Subcutaneous abdominal adipose tissue (tissue), 5 donors: ENCODE measurements at regions not wholly inside any gene's neighbourhood (a gene's known extent, or its start where the extent isn't known, plus 50 kb on each side); places are given as distances from the start of the nearest gene placed in this dataset.

Experiments
- H3K27ac ChIP-seq: one replicate; pipeline ENCODE4 v1.7.0; 2013; ENCODE audit warnings: low read depth, mild to moderate bottlenecking, inconsistent platforms, low read length, moderate library complexity
- H3K27me3 ChIP-seq, 5 donors: one replicate each; pipeline ENCODE4 v1.7.0; 2013; ENCODE audit warnings: low read length in 5 of 5, inconsistent platforms in 1 of 5; ENCODE audit not compliant: control insufficient read depth in 5 of 5, insufficient read depth in 4 of 5
- H3K36me3 ChIP-seq, 5 donors: one replicate each; pipeline ENCODE4 v1.7.0; 2013; ENCODE audit warnings: low read length in 5 of 5; ENCODE audit not compliant: control insufficient read depth in 5 of 5, insufficient read depth in 5 of 5
- H3K4me1 ChIP-seq, 5 donors: one replicate each; pipeline ENCODE4 v1.7.0; 2013; ENCODE audit warnings: low read length in 5 of 5, mild to moderate bottlenecking in 3 of 5, moderate library complexity in 1 of 5; ENCODE audit not compliant: control insufficient read depth in 5 of 5, insufficient read depth in 5 of 5
- H3K4me3 ChIP-seq, 5 donors: one replicate each; pipeline ENCODE4 v1.7.0; 2013; ENCODE audit warnings: low read length in 5 of 5, low read depth in 1 of 5
- H3K9ac ChIP-seq, 5 donors: one replicate each; pipeline ENCODE4 v1.7.0; 2013; ENCODE audit warnings: low read length in 5 of 5, mild to moderate bottlenecking in 4 of 5, moderate library complexity in 3 of 5
- H3K9me3 ChIP-seq, 5 donors: one replicate each; pipeline ENCODE4 v1.7.0; 2013; ENCODE audit warnings: low read length in 5 of 5; ENCODE audit not compliant: control insufficient read depth in 5 of 5
- donor health status: healthy.
- donor health status: healthy.
- donor health status: healthy.
- donor health status: healthy.
- donor health status: healthy.

GRCh38 chr11:70605846-70606245 is 207.5 kb downstream of the CTTN start:
- H3K27ac ChIP-seq, result no peak overlapping the region
- peaks cover 0 to 26% (median 11%) of the 10 kb centered on the region in 5 donors for H3K27me3 ChIP-seq

GRCh38 chr11:70606248-70606950 is 208.1 kb downstream of the CTTN start:
- no peak overlapping the region for H3K9ac ChIP-seq
- H3K36me3 ChIP-seq, result no peaks in the 10 kb centered on the region
- no peaks in the 10 kb centered on the region for H3K9me3 ChIP-seq
- no peak overlapping the region for H3K27ac ChIP-seq
- peaks cover 0 to 26% (median 11%) of the 10 kb centered on the region in 5 donors for H3K27me3 ChIP-seq
- H3K4me1 ChIP-seq, result peaks cover 0 to 21% (median 18%) of the 10 kb centered on the region in 5 donors
- no peak overlapping the region for H3K4me3 ChIP-seq

More at GRCh38 chr11:70605846-70606245, 207.5 kb downstream of the CTTN start:
- no peaks in the 10 kb centered on the region for H3K36me3 ChIP-seq
- H3K4me3 ChIP-seq, result no peak overlapping the region
- peaks cover 0 to 20% (median 13%) of the 10 kb centered on the region in 5 donors for H3K4me1 ChIP-seq
- no peak overlapping the region for H3K9ac ChIP-seq
- no peaks in the 10 kb centered on the region for H3K9me3 ChIP-seq

DNA sequence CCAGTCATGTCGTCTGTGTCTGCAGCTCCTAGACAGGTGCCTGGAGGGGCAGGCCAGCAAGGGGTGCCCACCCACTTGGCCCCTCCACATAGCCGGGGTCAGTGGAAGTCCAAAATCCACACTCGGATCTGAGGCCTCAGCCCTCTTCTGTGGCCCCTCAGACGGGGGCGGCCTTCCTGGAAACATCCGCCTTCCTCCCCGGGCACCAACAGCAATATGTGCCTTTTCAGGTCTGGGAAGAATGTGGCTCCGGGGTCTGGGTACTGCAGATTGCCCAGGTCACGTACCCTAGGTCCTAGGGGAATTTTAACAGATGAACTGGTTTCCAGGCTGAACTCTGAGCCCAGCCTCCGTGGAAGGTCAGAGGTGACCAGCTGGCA is 208.6 kb downstream of the CTTN start:
- Histone ChIP-seq H3K4me1 (peaks cover 0 to 21% (median 18%) of the 10 kb centered on the region in 5 donors), H3K27ac (no peak overlapping the region), H3K27me3 (peaks cover 0 to 27% (median 11%) of the 10 kb centered on the region in 5 donors), H3K9ac (no peak overlapping the region), H3K4me3 (no peak overlapping the region), H3K36me3 (no peaks in the 10 kb centered on the region), H3K9me3 (no peaks in the 10 kb centered on the region)

GRCh38 chr11:70607561-70607960 is 209.2 kb downstream of the CTTN start:
- Histone ChIP-seq H3K9ac (no peak overlapping the region), H3K4me1 (peaks cover 0 to 21% (median 18%) of the 10 kb centered on the region in 5 donors), H3K27ac (no peak overlapping the region), H3K27me3 (peaks cover 6 to 33% (median 11%) of the 10 kb centered on the region in 5 donors), H3K36me3 (no peaks in the 10 kb centered on the region), H3K9me3 (no peaks in the 10 kb centered on the region), H3K4me3 (no peak overlapping the region)

GRCh38 chr11:70608568-70609470 is 210.5 kb downstream of the CTTN start:
- Histone ChIP-seq H3K9ac (no peak overlapping the region), H3K36me3 (no peaks in the 10 kb centered on the region), H3K9me3 (no peaks in the 10 kb centered on the region), H3K27me3 (peaks cover 6 to 32% (median 11%) of the 10 kb centered on the region in 5 donors), H3K27ac (no peak overlapping the region), H3K4me1 (peaks cover 2 to 21% (median 18%) of the 10 kb centered on the region in 5 donors), H3K4me3 (no peak overlapping the region)

DNA sequence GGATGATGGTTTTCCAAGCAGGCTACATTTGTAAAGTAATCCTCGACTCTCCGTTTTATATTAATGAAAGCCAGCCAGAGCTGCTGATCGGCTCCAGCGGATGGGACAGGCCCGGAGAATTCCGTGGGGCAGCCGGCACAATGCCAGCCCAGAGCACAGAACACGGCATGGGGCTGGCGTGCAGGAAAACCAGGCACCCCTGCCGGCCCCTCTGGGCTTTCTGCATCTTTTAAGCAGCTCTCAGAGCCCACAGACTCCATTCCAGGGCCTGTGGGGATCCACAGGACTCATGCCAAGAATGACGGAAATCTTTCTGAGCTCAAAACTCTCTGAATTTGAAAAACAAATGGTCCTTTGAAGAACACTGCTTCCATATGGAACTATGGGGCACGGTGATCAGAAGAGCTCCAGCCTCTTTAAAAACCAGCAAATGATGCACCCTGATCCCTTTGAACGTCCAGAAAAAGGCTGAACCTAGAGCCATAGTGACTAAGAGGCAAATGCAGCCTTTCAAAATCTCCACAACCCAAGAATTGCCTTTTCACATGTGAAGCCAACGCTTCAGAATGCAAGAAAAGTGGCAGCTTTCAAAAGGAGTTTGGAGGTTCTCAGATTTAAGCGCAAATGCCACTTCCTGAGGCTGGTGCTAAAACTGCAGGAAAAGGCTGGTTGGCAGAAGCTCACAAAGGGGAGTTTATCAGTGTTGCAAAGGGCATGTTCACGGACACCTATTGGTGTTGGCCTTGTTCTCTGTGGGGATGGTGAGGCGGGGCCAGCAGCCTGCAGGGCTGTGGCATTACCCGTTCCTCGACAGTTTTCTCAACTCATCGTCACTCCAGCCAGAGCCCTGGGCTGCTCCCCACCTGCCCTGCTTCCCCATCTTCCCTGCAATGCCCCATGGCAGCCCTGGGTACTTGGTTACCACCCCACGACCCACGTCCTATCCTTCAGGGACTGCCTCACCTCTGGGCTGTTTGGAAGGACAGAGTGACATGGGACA is 212.5 kb downstream of the CTTN start:
- Histone ChIP-seq H3K9ac (no peak overlapping the region), H3K4me3 (no peak overlapping the region), H3K9me3 (peaks cover 3 to 16% (median 12%) of the 10 kb centered on the region in 5 donors), H3K27ac (no peak overlapping the region), H3K36me3 (no peaks in the 10 kb centered on the region), H3K27me3 (peaks cover 6 to 25% (median 7%) of the 10 kb centered on the region in 5 donors), H3K4me1 (peaks cover 2 to 21% (median 18%) of the 10 kb centered on the region in 5 donors)

DNA sequence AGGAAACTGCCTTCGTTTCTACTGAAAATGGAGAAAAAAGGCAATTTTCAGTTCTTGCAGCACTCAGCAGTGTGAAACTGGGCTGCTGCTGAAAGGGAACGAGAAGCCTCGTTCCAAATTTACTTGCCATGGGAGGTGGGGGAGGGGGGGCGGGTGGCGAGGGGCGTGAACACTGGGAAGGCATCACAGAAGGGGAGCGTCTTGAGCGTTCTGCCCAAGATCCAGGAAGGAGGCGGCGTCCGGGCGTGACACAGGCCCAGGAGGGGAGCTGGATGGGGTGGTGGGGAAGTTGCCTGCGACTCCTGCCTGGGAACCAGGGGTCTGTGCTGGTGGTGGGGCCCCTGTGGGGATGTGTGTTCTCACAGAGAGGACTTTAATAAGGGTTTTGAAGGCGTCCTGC is 213.5 kb downstream of the CTTN start:
- Histone ChIP-seq H3K27ac (no peak overlapping the region), H3K9me3 (peaks cover 3 to 22% (median 13%) of the 10 kb centered on the region in 5 donors), H3K27me3 (peaks cover 7 to 28% (median 8%) of the 10 kb centered on the region in 5 donors), H3K36me3 (no peaks in the 10 kb centered on the region), H3K9ac (no peak overlapping the region), H3K4me1 (peaks cover 2 to 21% (median 18%) of the 10 kb centered on the region in 5 donors), H3K4me3 (no peak overlapping the region)

- Histone ChIP-seq H3K4me3 (no peak overlapping the region), H3K9ac (no peak overlapping the region), H3K27me3 (peaks cover 7 to 23% (median 12%) of the 10 kb centered on the region in 5 donors), H3K9me3 (peaks cover 3 to 22% (median 13%) of the 10 kb centered on the region in 5 donors), H3K4me1 (peaks cover 2 to 21% (median 18%) of the 10 kb centered on the region in 5 donors), H3K36me3 (no peaks in the 10 kb centered on the region), H3K27ac (no peak overlapping the region)
Measured at GRCh38 chr11:70612459-70613141, 214.3 kb downstream of the CTTN start.
